Testis (tissue), 2 donors: ENCODE measurements at regions not wholly inside any gene's neighbourhood (a gene's known extent, or its start where the extent isn't known, plus 50 kb on each side); places are given as distances from the start of the nearest gene placed in this dataset.

Source experiments
- CTCF ChIP-seq, 3 experiments: fragments of 450-650 bp in 2 of 3; fragments of 200-600 bp in 1 of 3; sonication (generic) in 1 of 3; IDR thresholded peaks; one replicate each; pipeline ENCODE4 v1.5.1; 2016 to 2019; ENCODE audit warnings: antibody characterized with exemption in 3 of 3, mild to moderate bottlenecking in 2 of 3, moderate library complexity in 1 of 3
- POLR2A ChIP-seq: fragments of 450-650 bp; IDR thresholded peaks from one replicate; pipeline ENCODE4 v1.6.1; 2017; ENCODE audit warnings: antibody characterized with exemption, mild to moderate bottlenecking, moderate library complexity

- no peak for TF ChIP-seq CTCF (IDR thresholded peaks at IDR 0.05)
- no peak for TF ChIP-seq POLR2A
Observed at GRCh38 chr6:28585335-28585734, 59.7 kb downstream of the GPX5 start.
